Transverse colon (tissue), 4 donors: ENCODE measurements at regions not wholly inside any gene's neighbourhood (a gene's known extent, or its start where the extent isn't known, plus 50 kb on each side); places are given as distances from the start of the nearest gene placed in this dataset.
A peak's percentile ranks its signal among the peaks of the same experiment; 100 is the strongest.

ENCODE experiments used
- DNase-seq: peaks from one replicate; pipeline ENCODE4 v3.0.0-alpha.2; 2019
- H3K27ac ChIP-seq, 4 donors: fragments of 200-600 bp; sonication (generic); 2 replicates each; pipeline ENCODE4 v1.5.1; 2016 to 2018; ENCODE audit warnings: inconsistent platforms in 4 of 4
- H3K27me3 ChIP-seq: fragments of 200-600 bp; sonication (generic); 2 replicates; pipeline ENCODE4 v1.5.1; 2017; ENCODE audit warnings: inconsistent platforms
- H3K36me3 ChIP-seq, 4 donors: fragments of 200-600 bp; sonication (generic); 2 replicates each; pipeline ENCODE4 v1.5.1; 2017 to 2019; ENCODE audit warnings: inconsistent platforms in 4 of 4
- H3K4me1 ChIP-seq, 4 donors: fragments of 200-600 bp; sonication (generic); 2 replicates each; pipeline ENCODE4 v1.5.1; 2017 to 2020; ENCODE audit warnings: inconsistent platforms in 4 of 4
- H3K4me3 ChIP-seq, 4 donors: fragments of 200-600 bp; sonication (generic); 1 replicate in 1 of 4; 2 replicates in 3 of 4; pipeline versions ENCODE4 v1.5.1 to v1.6.1; 2017 to 2019; ENCODE audit warnings: inconsistent platforms in 4 of 4
- H3K9me3 ChIP-seq, 2 donors: fragments of 200-600 bp; sonication (generic); 2 replicates each; pipeline ENCODE4 v1.5.1; 2017 to 2019; ENCODE audit warnings: inconsistent platforms in 2 of 2
- EP300 ChIP-seq: sonication (generic); formaldehyde crosslinking; IDR thresholded peaks from one replicate; pipeline ENCODE4 v1.6.1; 2017; ENCODE audit warnings: antibody characterized with exemption, low read depth
- POLR2A ChIP-seq: fragments of 450-650 bp; IDR thresholded peaks from one replicate; pipeline ENCODE4 v1.6.1; 2016; ENCODE audit warnings: antibody characterized with exemption, mild to moderate bottlenecking, moderate library complexity
- POLR2AphosphoS5 ChIP-seq, 3 donors: sonication (generic); formaldehyde crosslinking; IDR thresholded peaks; one replicate each; pipeline ENCODE4 v1.6.1; 2016; ENCODE audit warnings: antibody characterized with exemption in 3 of 3
- WGBS, 2 donors: methylation state at CpG; one replicate each; pipeline ENCODE4 v1.1.5; 2018; ENCODE audit warnings: low coverage in 1 of 2; 5-methylcytosine and 5-hydroxymethylcytosine counted together
- in situ Hi-C, 4 donors: fragments of 200-750 bp; cut with MboI; loops; one replicate each; pipeline versions ENCODE4 v1.15.0 to v1.15.1; 2017; ENCODE audit warnings: low sequenced_read_pairs in 3 of 4, low pct_ligation_motif_present in 1 of 4, low pct_unique_long_range_greater_than_20kb in 1 of 4
- intact Hi-C: fragments of 100-400 bp; cut with DNase I; formaldehyde crosslinking; loops from one replicate; pipeline ENCODE4 v1.15.1; 2023; ENCODE audit warnings: low total_unique reads
- TF ChIP-seq, protein P1 (sequence below), 5 experiments: fragments of 200-600 bp in 3 of 5; fragments of 450-650 bp in 2 of 5; sonication (generic) in 3 of 5; IDR thresholded peaks; 1 replicate in 2 of 5; 2 replicates in 3 of 5; pipeline ENCODE4 v1.5.1; 2016 to 2017; ENCODE audit warnings: antibody characterized with exemption in 5 of 5, inconsistent platforms in 3 of 5, mild to moderate bottlenecking in 2 of 5, moderate library complexity in 1 of 5

DNA sequence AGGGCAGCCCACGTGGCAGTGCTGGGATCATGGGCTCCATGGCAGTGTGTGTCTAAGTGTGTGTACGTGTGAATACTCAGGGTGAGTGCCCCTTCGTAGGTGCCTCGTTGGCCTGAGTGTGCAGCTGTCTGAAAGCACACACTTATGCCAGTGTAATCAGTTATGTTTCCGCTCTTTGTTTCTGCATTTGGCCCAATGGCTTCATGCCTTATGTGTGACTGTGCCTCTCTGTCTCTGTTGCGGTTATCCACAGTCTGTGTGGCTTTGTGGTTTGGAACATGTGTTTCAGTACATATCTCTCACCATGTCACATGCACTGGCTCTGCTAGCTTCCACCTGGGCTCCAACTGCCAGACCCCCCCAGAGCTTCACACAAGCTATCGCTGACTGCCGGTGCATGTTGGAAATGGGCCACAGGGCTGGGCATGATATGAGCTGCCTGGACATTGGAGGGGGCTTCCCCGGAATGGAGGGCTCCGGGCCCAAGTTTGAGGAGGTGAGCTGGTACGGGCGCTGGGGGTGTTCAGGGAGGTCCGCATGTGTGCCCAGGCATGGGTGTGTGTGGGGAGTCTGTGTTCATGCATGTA lies 70.3 kb upstream of the TINAGL1 start:
- no peak overlapping the region for H3K27ac ChIP-seq
- 66 to 72% methylated on average over 4 to 13 of the region's 13 CpGs for WGBS, 2 donors
- DNase-seq = no peak
- in situ Hi-C loops = no loop called here
- H3K27me3 ChIP-seq = no peaks in the 10 kb centered on the region
- H3K4me3 ChIP-seq = no peak overlapping the region
- intact Hi-C loops = no loop called here
- no peak for TF ChIP-seq EP300
- TF ChIP-seq POLR2AphosphoS5 (IDR thresholded peaks at IDR 0.05) = no peak
- no peak for TF ChIP-seq POLR2A
- TF ChIP-seq, protein P1, sequence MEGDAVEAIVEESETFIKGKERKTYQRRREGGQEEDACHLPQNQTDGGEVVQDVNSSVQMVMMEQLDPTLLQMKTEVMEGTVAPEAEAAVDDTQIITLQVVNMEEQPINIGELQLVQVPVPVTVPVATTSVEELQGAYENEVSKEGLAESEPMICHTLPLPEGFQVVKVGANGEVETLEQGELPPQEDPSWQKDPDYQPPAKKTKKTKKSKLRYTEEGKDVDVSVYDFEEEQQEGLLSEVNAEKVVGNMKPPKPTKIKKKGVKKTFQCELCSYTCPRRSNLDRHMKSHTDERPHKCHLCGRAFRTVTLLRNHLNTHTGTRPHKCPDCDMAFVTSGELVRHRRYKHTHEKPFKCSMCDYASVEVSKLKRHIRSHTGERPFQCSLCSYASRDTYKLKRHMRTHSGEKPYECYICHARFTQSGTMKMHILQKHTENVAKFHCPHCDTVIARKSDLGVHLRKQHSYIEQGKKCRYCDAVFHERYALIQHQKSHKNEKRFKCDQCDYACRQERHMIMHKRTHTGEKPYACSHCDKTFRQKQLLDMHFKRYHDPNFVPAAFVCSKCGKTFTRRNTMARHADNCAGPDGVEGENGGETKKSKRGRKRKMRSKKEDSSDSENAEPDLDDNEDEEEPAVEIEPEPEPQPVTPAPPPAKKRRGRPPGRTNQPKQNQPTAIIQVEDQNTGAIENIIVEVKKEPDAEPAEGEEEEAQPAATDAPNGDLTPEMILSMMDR (IDR thresholded peaks at IDR 0.05) = no peak
- no peaks in the 10 kb centered on the region for H3K36me3 ChIP-seq
- H3K9me3 ChIP-seq = no peaks in the 10 kb centered on the region
- H3K4me1 ChIP-seq = peaks cover 0 to 22% (median 3%) of the 10 kb centered on the region in 4 donors

DNA sequence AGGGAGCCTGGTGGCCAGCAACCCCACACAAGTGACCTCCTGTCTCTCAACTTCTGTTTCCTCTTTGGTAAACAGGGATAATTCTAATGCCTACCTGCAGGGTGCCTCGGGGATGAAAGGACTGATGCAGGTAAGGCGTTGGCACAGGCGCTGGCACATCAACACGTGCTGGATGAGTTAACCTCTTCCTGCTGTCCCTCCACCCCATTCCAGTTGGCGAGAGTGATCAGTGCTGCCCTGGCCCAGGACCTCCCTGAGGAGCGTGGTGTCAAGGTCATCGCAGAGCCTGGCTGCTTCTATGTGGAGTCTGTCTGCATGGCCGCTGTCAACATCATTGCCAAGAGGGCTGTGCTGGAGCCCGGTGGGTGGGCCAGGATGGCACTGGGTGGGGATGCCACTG lies 69.1 kb upstream of the TINAGL1 start:
- 42 to 78% methylated on average over 3 to 9 of the region's 9 CpGs for WGBS, 2 donors
- intact Hi-C loops (no loop called here), in situ Hi-C loops (no loop called here)
- Histone ChIP-seq H3K4me3 (no peak overlapping the region), H3K9me3 (no peaks in the 10 kb centered on the region), H3K4me1 (peaks cover 0 to 29% (median 5%) of the 10 kb centered on the region in 4 donors), H3K27ac (no peak overlapping the region), H3K27me3 (no peaks in the 10 kb centered on the region), H3K36me3 (no peaks in the 10 kb centered on the region)
- TF ChIP-seq, protein P1 (IDR thresholded peaks at IDR 0.05) = peak in 1 of 5 experiments; percentile 10
- no peak for TF ChIP-seq POLR2AphosphoS5 (IDR thresholded peaks at IDR 0.05)
- DNase-seq = no peak

DNA sequence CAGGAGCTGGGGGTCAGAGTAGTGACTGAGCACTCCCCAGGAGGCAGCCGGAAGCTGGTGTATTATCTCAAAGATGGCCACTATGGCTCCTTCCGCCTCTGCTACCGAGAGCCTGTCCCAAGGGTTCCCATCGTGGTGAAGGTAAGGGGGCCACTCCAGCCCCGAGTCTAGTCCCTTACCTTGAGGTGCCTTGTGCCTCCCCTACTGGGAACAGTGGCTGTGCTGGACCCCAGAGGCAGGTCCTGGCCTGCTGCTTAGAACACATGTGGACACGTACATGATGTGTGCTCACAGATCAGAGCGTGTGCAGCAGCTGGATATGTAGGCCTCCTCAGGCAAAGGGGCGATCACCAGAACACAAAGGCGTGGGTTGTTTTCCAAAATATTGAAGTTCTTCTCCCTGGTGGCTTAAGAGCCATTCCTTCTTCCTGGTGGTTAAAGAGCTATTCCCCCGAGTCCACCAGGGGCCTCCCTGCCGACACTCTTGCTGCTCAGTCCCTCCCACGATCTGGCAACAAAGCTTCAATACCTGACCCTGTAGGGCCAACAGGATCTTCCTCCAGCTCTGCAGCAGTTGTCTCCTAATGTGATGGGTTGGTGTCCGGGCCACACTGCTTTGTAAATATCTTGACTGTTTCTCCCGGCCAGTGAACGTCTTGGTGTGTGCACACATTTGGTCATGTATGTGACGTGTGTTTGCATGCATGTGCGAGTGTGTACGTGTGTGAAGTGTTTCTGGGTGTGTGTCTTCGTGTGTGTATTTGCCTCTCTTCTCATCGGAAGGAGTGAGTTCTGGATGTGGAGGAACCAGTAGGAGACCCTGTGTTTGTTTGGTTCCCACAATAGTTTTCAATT lies 68.4 kb upstream of the TINAGL1 start:
- Histone ChIP-seq H3K4me3 (no peak overlapping the region), H3K27ac (no peak overlapping the region), H3K4me1 (peaks cover 0 to 29% (median 5%) of the 10 kb centered on the region in 4 donors), H3K27me3 (no peaks in the 10 kb centered on the region), H3K36me3 (no peaks in the 10 kb centered on the region), H3K9me3 (no peaks in the 10 kb centered on the region)
- 80 to 91% methylated on average over 7 to 20 of the region's 20 CpGs for WGBS, 2 donors
- intact Hi-C loops = no loop called here
- TF ChIP-seq POLR2A (no peak), EP300 (no peak), POLR2AphosphoS5 (IDR thresholded peaks at IDR 0.05) (no peak)
- TF ChIP-seq, protein P1 (IDR thresholded peaks at IDR 0.05) = no peak
- in situ Hi-C loops = no loop called here
- no peak for DNase-seq

DNA sequence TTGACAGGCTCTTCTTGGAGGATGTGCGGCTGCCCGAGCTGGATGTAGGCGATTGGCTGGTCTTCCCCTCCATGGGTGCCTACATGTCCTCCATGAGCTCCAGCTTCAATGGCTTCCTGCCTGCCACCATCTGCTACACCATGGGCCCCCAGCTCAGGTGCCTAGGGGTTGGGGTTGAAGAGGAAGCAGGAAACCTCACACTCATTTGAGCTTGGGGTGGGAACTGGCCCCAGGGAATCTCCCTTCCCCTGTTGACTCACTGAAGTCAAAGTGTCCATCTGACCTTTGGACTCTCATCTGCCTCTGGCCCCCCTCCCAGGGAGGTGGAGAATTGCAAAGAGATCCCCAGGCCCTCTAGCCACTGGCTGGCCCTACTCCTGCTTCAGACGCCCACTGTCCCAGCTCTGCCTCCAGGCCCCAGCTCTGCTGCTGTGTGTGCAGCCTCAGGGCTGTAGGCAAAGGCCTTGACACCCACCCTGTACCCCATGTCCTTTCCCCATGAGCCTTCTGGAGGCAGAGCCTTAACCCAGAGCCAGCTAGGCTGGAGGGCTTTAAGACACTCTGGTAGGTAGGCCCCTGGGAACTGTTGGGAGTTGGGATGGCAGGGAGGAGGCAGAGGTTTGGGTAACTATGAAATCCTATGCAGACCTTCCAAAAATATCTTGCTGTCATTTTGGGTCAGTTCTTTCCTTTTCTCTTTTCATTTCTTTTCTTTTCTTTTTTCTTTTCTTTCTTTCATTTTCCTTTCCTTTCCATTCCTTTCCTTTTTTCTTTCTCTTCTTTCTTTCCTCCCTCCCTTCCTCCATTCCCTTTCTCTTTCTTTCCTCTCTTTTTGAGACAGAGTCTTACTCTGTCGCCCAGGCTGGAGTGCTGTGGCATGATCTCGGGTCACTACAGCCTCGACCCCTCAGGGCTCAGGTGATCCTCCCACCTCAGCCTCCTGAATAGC lies 66.9 kb upstream of the TINAGL1 start:
- intact Hi-C loops = no loop called here
- Histone ChIP-seq H3K36me3 (no peaks in the 10 kb centered on the region), H3K9me3 (no peaks in the 10 kb centered on the region), H3K4me3 (no peak overlapping the region), H3K27me3 (no peaks in the 10 kb centered on the region), H3K27ac (no peak overlapping the region), H3K4me1 (peaks cover 0 to 26% (median 5%) of the 10 kb centered on the region in 4 donors)
- TF ChIP-seq EP300 = no peak
- 76 to 92% methylated on average over 2 to 7 of the region's 7 CpGs for WGBS, 2 donors
- DNase-seq = peak; percentile 58
- in situ Hi-C loops = no loop called here
